Astrocyte of the cerebellum (primary cell): ENCODE measurements at regions not wholly inside any gene's neighbourhood (a gene's known extent, or its start where the extent isn't known, plus 50 kb on each side); places are given as distances from the start of the nearest gene placed in this dataset.

Experiments used
- DNase-seq: peaks from one replicate; pipeline ENCODE4 v3.0.0-alpha.2; 2011; ENCODE audit warnings: low read depth
- H3K4me3 ChIP-seq: 2 replicates; pipeline ENCODE4 v1.5.1; 2011; ENCODE audit warnings: mild to moderate bottlenecking, low read depth, low read length, moderate library complexity
- CTCF ChIP-seq: IDR thresholded peaks from 2 replicates; pipeline ENCODE4 v1.5.1; 2012; ENCODE audit warnings: low read length, low read depth, moderate library complexity, mild to moderate bottlenecking; ENCODE audit errors: missing control alignments
- in situ Hi-C: cut with HindIII; loops from 2 replicates; pipeline ENCODE4 v1.10.0; 2017; ENCODE audit warnings: low sequenced_read_pairs

- TF ChIP-seq CTCF: no peak
- no peak for DNase-seq
- in situ Hi-C loops: no loop called here
- H3K4me3 ChIP-seq: no peak overlapping the region
Observed at GRCh38 chr4:14679906-14680305, 322.4 kb upstream of the CPEB2 start.

GRCh38 chr4:14681330-14681729, 321.0 kb upstream of the CPEB2 start:
- DNase-seq: no peak
- in situ Hi-C loops: no loop called here
- no peak for TF ChIP-seq CTCF
- H3K4me3 ChIP-seq: no peak overlapping the region

- no peak overlapping the region for H3K4me3 ChIP-seq
- no peak for TF ChIP-seq CTCF
- DNase-seq: no peak
- in situ Hi-C loops: no loop called here
Observed at GRCh38 chr4:14693728-14694127, 308.6 kb upstream of the CPEB2 start.

DNA sequence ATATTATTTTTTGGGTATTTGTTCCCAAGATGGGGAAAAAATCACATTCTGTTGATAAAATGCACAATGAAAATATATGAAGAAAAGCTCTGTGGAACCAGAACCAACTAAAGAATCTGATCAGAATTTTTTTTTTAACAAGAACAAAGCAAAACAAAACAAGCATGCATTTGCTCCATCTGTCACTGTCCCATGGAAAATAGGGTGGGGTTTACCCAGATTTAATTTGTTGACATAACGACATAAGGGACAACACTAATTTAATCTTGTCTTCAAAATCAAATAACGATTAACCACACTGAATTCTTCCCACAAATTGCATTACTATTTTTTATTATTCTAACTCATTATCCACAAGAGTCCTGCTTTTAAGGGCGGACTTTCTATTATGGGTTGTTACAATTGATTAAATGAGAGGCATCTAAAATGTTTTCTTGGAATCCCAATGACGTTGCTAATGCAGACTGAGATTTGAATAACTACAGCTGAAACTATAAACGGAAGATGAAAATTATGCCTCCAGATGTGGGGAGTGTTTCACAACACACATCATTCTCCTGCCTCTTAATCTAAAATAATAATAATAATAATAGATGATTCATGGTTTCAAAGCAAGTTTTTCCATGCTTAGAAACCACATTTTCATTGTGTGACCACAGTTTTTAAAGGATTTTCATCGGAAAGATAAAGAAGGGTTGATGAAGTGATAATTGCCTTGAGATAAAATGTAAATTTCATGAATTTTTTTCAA, 307.0 kb upstream of the CPEB2 start:
- in situ Hi-C loops: no loop called here
- no peak for TF ChIP-seq CTCF
- DNase-seq: no peak
- H3K4me3 ChIP-seq: no peak overlapping the region

DNA sequence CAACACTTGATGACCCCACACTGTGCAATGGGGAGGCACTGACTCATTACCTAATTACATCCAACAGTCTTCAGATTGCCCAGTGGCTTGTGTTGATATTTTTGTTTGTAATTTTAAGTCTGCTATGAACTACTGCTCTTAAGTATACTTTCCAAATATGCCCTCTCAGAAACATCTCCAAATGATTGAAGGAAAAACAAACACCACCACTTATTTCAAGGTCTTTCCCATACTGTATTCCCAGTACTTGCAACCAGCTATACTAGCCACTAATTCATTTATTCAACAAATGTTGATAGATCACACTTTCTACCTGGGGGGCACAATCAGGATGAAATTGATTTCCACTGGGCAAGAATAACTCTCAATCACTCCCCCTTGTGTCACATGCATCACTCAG, 302.2 kb upstream of the CPEB2 start:
- no peak for DNase-seq
- TF ChIP-seq CTCF: no peak
- in situ Hi-C loops: no loop called here

DNA sequence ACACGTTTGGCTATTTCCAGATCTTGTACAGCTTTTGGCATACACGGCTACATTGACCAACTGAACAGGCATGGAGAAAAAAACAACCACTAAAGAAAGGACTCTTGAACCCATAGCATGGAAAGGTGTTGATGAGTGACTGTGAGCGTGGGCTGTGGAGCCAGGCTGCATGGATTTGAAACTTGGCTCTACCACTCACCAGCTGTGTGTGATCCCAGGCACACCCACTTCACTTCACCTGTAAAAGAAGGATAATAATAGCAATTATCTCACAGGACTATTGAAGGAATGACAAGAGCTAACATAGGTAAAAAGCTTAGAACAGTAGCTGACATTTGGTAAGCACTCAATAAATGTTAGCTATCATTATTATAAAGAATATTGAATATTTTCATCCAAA, 301.7 kb upstream of the CPEB2 start:
- no peak for DNase-seq
- no peak overlapping the region for H3K4me3 ChIP-seq
- in situ Hi-C loops: no loop called here
- TF ChIP-seq CTCF: no peak

More for the DNA sequence above, 302.2 kb upstream of the CPEB2 start:
- no peak overlapping the region for H3K4me3 ChIP-seq
